H1 (cell line): ENCODE measurements at regions not wholly inside any gene's neighbourhood (a gene's known extent, or its start where the extent isn't known, plus 50 kb on each side); places are given as distances from the start of the nearest gene placed in this dataset.
A peak's percentile ranks its signal among the peaks of the same experiment; 100 is the strongest.

Experiments
- CTCF ChIA-PET: fragments of 300-600 bp; sonication (Branson Sonifier 250); formaldehyde crosslinking; loops from one replicate; lab custom pipeline; 2021; ENCODE audit not compliant: partially characterized antibody; lab: Charles Lee
- POLR2A ChIA-PET: fragments of 300-600 bp; sonication (Branson Sonifier 250); formaldehyde crosslinking; loops from one replicate; lab custom pipeline; 2021; ENCODE audit warnings: inconsistent platforms; ENCODE audit not compliant: partially characterized antibody; lab: Charles Lee
- DNase-seq, 2 experiments: peaks; one replicate each; pipeline versions ENCODE4 v3.0.0 to v3.0.0-alpha.2; 2010 to 2022; ENCODE audit warnings: low spot score in 2 of 2, low read depth in 1 of 2, mixed read lengths in 1 of 2
- FAIRE-seq: peaks from 2 replicates; lab custom pipeline; 2011; peaks lifted over from hg19 to GRCh38; lab: Jason Lieb, UNC
- H2AFZ ChIP-seq: 2 replicates; pipeline ENCODE4 v1.8.1; 2012; ENCODE audit warnings: low read length, inconsistent platforms
- H2AK5ac ChIP-seq: 2 replicates; pipeline ENCODE4 v1.6.1; 2013; ENCODE audit warnings: low read depth, low read length
- H2BK120ac ChIP-seq: replicated peaks from 2 replicates; pipeline ENCODE3; 2013; ENCODE audit warnings: low read depth, low read length, inconsistent platforms
- H2BK12ac ChIP-seq: 2 replicates; pipeline ENCODE4 v1.6.1; 2013; ENCODE audit warnings: low read depth, low read length
- H2BK15ac ChIP-seq: 2 replicates; pipeline ENCODE4 v1.6.1; 2013; ENCODE audit warnings: low read length
- H2BK20ac ChIP-seq: 2 replicates; pipeline ENCODE4 v1.6.1; 2013; ENCODE audit warnings: low read length
- H2BK5ac ChIP-seq: 2 replicates; pipeline ENCODE4 v1.6.1; 2013; ENCODE audit warnings: low read depth, low read length
- H3K14ac ChIP-seq: 2 replicates; pipeline ENCODE4 v1.6.1; 2013; ENCODE audit warnings: inconsistent platforms; ENCODE audit not compliant: insufficient read length
- H3K18ac ChIP-seq: 2 replicates; pipeline ENCODE4 v1.6.1; 2013; ENCODE audit warnings: low read length; ENCODE audit errors: extremely low read depth
- H3K23ac ChIP-seq: 2 replicates; pipeline ENCODE4 v1.6.1; 2013; ENCODE audit warnings: inconsistent platforms; ENCODE audit not compliant: insufficient read length
- H3K23me2 ChIP-seq: 2 replicates; pipeline ENCODE4 v1.6.1; 2013; ENCODE audit warnings: low read depth, low read length
- H3K27ac ChIP-seq: 2 replicates; pipeline ENCODE4 v1.6.1; 2011; ENCODE audit warnings: low read depth, low read length, inconsistent platforms
- H3K27me3 ChIP-seq, 4 experiments: replicated peaks in 1 of 4; 1 replicate in 1 of 4; 2 replicates in 3 of 4; pipeline versions ENCODE4 v1.6.1 to v1.8.1; 2011 to 2013; ENCODE audit warnings: low read length in 3 of 4, mild to moderate bottlenecking in 3 of 4, inconsistent platforms in 2 of 4, mixed read lengths in 2 of 4, moderate library complexity in 1 of 4; ENCODE audit not compliant: control insufficient read depth in 3 of 4, insufficient read depth in 3 of 4; ENCODE audit errors: extremely low read depth in 1 of 4
- H3K36me3 ChIP-seq, 4 experiments: 2 replicates each; pipeline versions ENCODE4 v1.6.1 to v1.8.1; 2011 to 2013; ENCODE audit warnings: mild to moderate bottlenecking in 4 of 4, low read length in 3 of 4, moderate library complexity in 2 of 4, control low read depth in 1 of 4, inconsistent platforms in 1 of 4; ENCODE audit not compliant: insufficient read depth in 4 of 4, control insufficient read depth in 2 of 4
- H3K4ac ChIP-seq: replicated peaks from 2 replicates; pipeline ENCODE3; 2013; ENCODE audit warnings: low read length, low read depth, mixed read lengths, inconsistent platforms; ENCODE audit not compliant: insufficient read length
- H3K4me1 ChIP-seq, 4 experiments: replicated peaks in 1 of 4; 1 replicate in 1 of 4; 2 replicates in 3 of 4; pipeline versions ENCODE4 v1.6.1 to v1.8.1; 2011 to 2013; ENCODE audit warnings: low read length in 3 of 4, inconsistent platforms in 2 of 4, mixed read lengths in 1 of 4; ENCODE audit not compliant: insufficient read depth in 4 of 4, control insufficient read depth in 3 of 4
- H3K4me2 ChIP-seq, 2 experiments: 2 replicates each; pipeline versions ENCODE4 v1.6.1 to v1.8.1; 2011 to 2013; ENCODE audit warnings: low read depth in 2 of 2, low read length in 2 of 2, control low read depth in 1 of 2, inconsistent platforms in 1 of 2, mild to moderate bottlenecking in 1 of 2; ENCODE audit not compliant: insufficient read depth in 1 of 2
- H3K4me3 ChIP-seq, 4 experiments: fragments of 200-600, 300-600 bp in 1 of 4; sonication (generic), shearing (Covaris generic), sonication (Bioruptor Twin) in 1 of 4; 2 replicates each; pipeline versions ENCODE4 v1.5.1 to v1.8.1; 2011 to 2016; ENCODE audit warnings: low read length in 4 of 4, low read depth in 3 of 4, control low read depth in 2 of 4, inconsistent platforms in 2 of 4, mild to moderate bottlenecking in 2 of 4, mixed read lengths in 1 of 4, moderate library complexity in 1 of 4; ENCODE audit not compliant: insufficient read depth in 2 of 4; ENCODE audit errors: extremely low read depth in 1 of 4
- H3K56ac ChIP-seq: replicated peaks from 2 replicates; pipeline ENCODE3; 2013; ENCODE audit warnings: low read depth, mild to moderate bottlenecking, mixed read lengths, low read length, inconsistent platforms; ENCODE audit not compliant: insufficient read length
- H3K79me1 ChIP-seq: 2 replicates; pipeline ENCODE4 v1.6.1; 2013; ENCODE audit warnings: low read depth, low read length, control low read depth
- H3K79me2 ChIP-seq, 2 experiments: 2 replicates each; pipeline versions ENCODE4 v1.6.1 to v1.8.1; 2012 to 2013; ENCODE audit warnings: low read length in 2 of 2, mild to moderate bottlenecking in 2 of 2, inconsistent platforms in 1 of 2; ENCODE audit not compliant: insufficient read depth in 2 of 2, control insufficient read depth in 1 of 2
- H3K9ac ChIP-seq, 4 experiments: replicated peaks in 1 of 4; 1 replicate in 1 of 4; 2 replicates in 3 of 4; pipeline versions ENCODE4 v1.6.1 to v1.8.1; 2011 to 2013; ENCODE audit warnings: low read depth in 3 of 4, low read length in 3 of 4, control low read depth in 2 of 4, mild to moderate bottlenecking in 2 of 4, moderate library complexity in 2 of 4, inconsistent platforms in 1 of 4; ENCODE audit errors: extremely low read depth in 1 of 4
- H3K9me3 ChIP-seq, 2 experiments: 2 replicates each; pipeline versions ENCODE4 v1.6.1 to v1.8.1; 2012 to 2013; ENCODE audit warnings: mild to moderate bottlenecking in 2 of 2, moderate library complexity in 2 of 2, control low read depth in 1 of 2, inconsistent platforms in 1 of 2, low read depth in 1 of 2, low read length in 1 of 2, mixed read lengths in 1 of 2; ENCODE audit not compliant: insufficient read depth in 2 of 2
- H4K20me1 ChIP-seq, 2 experiments: replicated peaks in 1 of 2; 2 replicates each; pipeline versions ENCODE3 to v1.8.1; 2011 to 2013; ENCODE audit warnings: inconsistent platforms in 2 of 2, low read length in 2 of 2, mild to moderate bottlenecking in 1 of 2; ENCODE audit not compliant: insufficient read depth in 2 of 2, control insufficient read depth in 1 of 2
- H4K5ac ChIP-seq: 2 replicates; pipeline ENCODE4 v1.6.1; 2013; ENCODE audit warnings: low read length, low read depth, mixed read lengths, inconsistent platforms; ENCODE audit not compliant: insufficient read length
- H4K8ac ChIP-seq: 2 replicates; pipeline ENCODE4 v1.8.0; 2013; ENCODE audit warnings: mild to moderate bottlenecking, moderate library complexity, low read length, inconsistent platforms; ENCODE audit not compliant: insufficient read depth; ENCODE audit errors: extremely low read depth
- H4K91ac ChIP-seq: replicated peaks from 2 replicates; pipeline ENCODE3; 2013; ENCODE audit warnings: low read length, mixed read lengths, inconsistent platforms; ENCODE audit not compliant: insufficient read length
- BCL11A ChIP-seq, 2 experiments: IDR thresholded peaks; one replicate each; pipeline ENCODE4 v1.6.1; 2011; ENCODE audit warnings: low read depth in 2 of 2, low read length in 2 of 2, mild to moderate bottlenecking in 2 of 2
- CREB1 ChIP-seq: IDR thresholded peaks from 2 replicates; pipeline ENCODE4 v1.6.1; 2012; ENCODE audit warnings: inconsistent platforms
- JUN ChIP-seq: IDR thresholded peaks from 2 replicates; pipeline ENCODE4 v1.6.1; 2011; ENCODE audit warnings: low read depth, mild to moderate bottlenecking, improper control_type of control experiment, low read length
- NRF1 ChIP-seq: IDR thresholded peaks from 2 replicates; pipeline ENCODE4 v1.6.1; 2011; ENCODE audit warnings: mild to moderate bottlenecking, low read depth, low read length, improper control_type of control experiment
- RFX5 ChIP-seq: IDR thresholded peaks from 2 replicates; pipeline ENCODE4 v1.6.1; 2011; ENCODE audit warnings: low read depth, low read length, improper control_type of control experiment, borderline replicate concordance
- WGBS, 2 experiments: shearing (Covaris generic) in 1 of 2; methylation state at CpG; one replicate each; pipeline versions ENCODE4 v1.1.6 to v1.1.7; 2013 to 2015; ENCODE audit warnings: low lambda C conversion rate in 2 of 2, mixed read lengths in 2 of 2, inconsistent platforms in 1 of 2, low coverage in 1 of 2, missing lambda C conversion rate in 1 of 2; ENCODE audit not compliant: insufficient replicate concordance in 2 of 2, insufficient coverage in 1 of 2, insufficient read length in 1 of 2; ENCODE audit errors: extremely low coverage in 1 of 2, missing lambda C conversion rate in 1 of 2; 5-methylcytosine and 5-hydroxymethylcytosine counted together
- TF ChIP-seq, protein P1 (sequence below): IDR thresholded peaks from 2 replicates; pipeline ENCODE4 v1.6.1; 2012; ENCODE audit warnings: low read length, inconsistent platforms
- TF ChIP-seq, protein P2 (sequence below), 3 experiments: IDR thresholded peaks; 1 replicate in 2 of 3; 2 replicates in 1 of 3; pipeline versions ENCODE4 v1.5.1 to v1.6.1; 2011; ENCODE audit warnings: low read length in 3 of 3, mild to moderate bottlenecking in 3 of 3, inconsistent platforms in 2 of 3, low read depth in 1 of 3, moderate library complexity in 1 of 3; ENCODE audit not compliant: insufficient read depth in 1 of 3; ENCODE audit errors: control extremely low read depth in 1 of 3

DNA sequence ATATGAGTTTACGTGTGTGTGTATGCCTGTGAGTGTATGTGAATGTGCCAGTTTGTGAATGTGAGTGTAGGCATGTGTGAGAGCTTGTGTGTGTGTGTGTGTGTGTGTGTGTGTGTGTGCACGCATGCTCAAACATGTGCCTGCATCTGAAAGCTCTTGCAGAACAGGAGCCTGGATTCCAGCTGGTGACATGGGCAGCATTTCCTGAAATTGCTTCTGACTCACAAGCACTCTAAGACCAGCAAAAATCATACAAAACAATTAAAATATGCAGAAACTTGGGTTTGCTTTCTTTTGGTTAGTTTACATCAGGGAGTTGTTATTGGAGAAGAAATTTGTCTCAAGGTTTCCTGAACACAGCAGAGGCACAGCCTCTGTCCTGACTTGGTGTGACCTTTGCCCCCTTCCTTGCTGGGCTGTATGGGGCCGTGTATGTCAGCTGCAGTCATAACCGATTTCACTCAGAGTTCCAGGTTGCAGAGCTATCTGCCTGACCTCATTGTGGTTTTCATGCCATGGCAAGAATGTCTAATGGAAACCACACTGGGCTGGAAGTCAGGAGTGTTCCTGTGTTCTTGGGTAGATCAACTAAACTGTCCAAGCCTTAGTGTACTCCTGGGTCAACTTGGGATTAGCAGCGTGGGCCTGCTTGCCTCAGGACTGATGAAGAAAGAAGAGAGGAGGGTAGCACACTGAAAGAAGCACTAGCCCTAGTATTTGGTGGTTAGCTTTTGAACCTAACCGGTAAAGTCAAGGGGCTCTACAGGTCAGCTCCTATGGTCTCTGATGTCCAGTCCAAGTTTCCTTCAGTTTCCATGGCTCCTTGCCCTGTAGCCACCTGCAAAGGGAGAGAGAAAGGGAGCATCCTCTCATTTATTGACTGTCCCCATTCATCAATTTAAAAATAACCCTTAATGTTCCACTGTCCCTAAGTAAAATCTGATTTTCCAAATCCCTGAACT, 143.7 kb downstream of the SNX19 start:
- no peak overlapping the region for H2AFZ ChIP-seq
- H3K27ac ChIP-seq = no peak overlapping the region
- H4K5ac ChIP-seq = no peak overlapping the region
- H2BK15ac ChIP-seq = 0 out of 2 replicates have a peak overlapping the region, but pooled peaks have one; percentile 14
- H3K79me2 ChIP-seq = no peaks in the 10 kb centered on the region
- peaks cover 3% of the 10 kb centered on the region; the same call in 1 of the 2 replicates for H3K23me2 ChIP-seq
- no peak for FAIRE-seq
- H2BK120ac ChIP-seq = no peak overlapping the region
- ChIA-PET POLR2A (no interaction called here), CTCF (interaction anchor here (1.0 to 1.3 kb wide), 2 partner anchors 19 to 90 kb away, joined by 3 to 4 read pairs; no protein-coding TSS in a partner anchor)
- H2BK12ac ChIP-seq = peak overlapping the region; percentile 22; the same call in 1 of the 2 replicates
- H3K23ac ChIP-seq = no peak overlapping the region
- no peak overlapping the region for H3K14ac ChIP-seq
- H4K20me1 ChIP-seq = no peaks in the 10 kb centered on the region
- no peak overlapping the region for H3K56ac ChIP-seq
- H3K18ac ChIP-seq = 0 out of 2 replicates have a peak overlapping the region, but pooled peaks have one; percentile 9
- no peak overlapping the region for H2AK5ac ChIP-seq
- no peaks in the 10 kb centered on the region for H3K36me3 ChIP-seq
- WGBS, 2 experiments = 73% methylated on average over 6 of the region's 6 CpGs; no CpG with 5 or more reads in 1 of the 2 experiments
- H3K9me3 ChIP-seq = no peaks in the 10 kb centered on the region
- H3K4ac ChIP-seq = no peak overlapping the region
- no peak overlapping the region for H2BK5ac ChIP-seq
- H3K4me3 ChIP-seq = no peak overlapping the region
- DNase-seq = no peak
- H3K9ac ChIP-seq = no peak overlapping the region
- no peaks in the 10 kb centered on the region for H3K27me3 ChIP-seq
- H3K4me1 ChIP-seq = no peaks in the 10 kb centered on the region
- H2BK20ac ChIP-seq = peak overlapping the region; percentile 1; the same call in 1 of the 2 replicates
- H4K91ac ChIP-seq = no peak overlapping the region
- H3K79me1 ChIP-seq = no peaks in the 10 kb centered on the region
- no peak overlapping the region for H4K8ac ChIP-seq
- no peak overlapping the region for H3K4me2 ChIP-seq
- TF ChIP-seq, protein P1, sequence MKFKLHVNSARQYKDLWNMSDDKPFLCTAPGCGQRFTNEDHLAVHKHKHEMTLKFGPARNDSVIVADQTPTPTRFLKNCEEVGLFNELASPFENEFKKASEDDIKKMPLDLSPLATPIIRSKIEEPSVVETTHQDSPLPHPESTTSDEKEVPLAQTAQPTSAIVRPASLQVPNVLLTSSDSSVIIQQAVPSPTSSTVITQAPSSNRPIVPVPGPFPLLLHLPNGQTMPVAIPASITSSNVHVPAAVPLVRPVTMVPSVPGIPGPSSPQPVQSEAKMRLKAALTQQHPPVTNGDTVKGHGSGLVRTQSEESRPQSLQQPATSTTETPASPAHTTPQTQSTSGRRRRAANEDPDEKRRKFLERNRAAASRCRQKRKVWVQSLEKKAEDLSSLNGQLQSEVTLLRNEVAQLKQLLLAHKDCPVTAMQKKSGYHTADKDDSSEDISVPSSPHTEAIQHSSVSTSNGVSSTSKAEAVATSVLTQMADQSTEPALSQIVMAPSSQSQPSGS = no peak
- TF ChIP-seq RFX5 (no peak), NRF1 (no peak), JUN (no peak), BCL11A (IDR thresholded peaks at IDR 0.05; ENCODE audit: low read depth in 2 of 2, low read length in 2 of 2) (no peak), CREB1 (no peak)
- TF ChIP-seq, protein P2, sequence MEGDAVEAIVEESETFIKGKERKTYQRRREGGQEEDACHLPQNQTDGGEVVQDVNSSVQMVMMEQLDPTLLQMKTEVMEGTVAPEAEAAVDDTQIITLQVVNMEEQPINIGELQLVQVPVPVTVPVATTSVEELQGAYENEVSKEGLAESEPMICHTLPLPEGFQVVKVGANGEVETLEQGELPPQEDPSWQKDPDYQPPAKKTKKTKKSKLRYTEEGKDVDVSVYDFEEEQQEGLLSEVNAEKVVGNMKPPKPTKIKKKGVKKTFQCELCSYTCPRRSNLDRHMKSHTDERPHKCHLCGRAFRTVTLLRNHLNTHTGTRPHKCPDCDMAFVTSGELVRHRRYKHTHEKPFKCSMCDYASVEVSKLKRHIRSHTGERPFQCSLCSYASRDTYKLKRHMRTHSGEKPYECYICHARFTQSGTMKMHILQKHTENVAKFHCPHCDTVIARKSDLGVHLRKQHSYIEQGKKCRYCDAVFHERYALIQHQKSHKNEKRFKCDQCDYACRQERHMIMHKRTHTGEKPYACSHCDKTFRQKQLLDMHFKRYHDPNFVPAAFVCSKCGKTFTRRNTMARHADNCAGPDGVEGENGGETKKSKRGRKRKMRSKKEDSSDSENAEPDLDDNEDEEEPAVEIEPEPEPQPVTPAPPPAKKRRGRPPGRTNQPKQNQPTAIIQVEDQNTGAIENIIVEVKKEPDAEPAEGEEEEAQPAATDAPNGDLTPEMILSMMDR (IDR thresholded peaks at IDR 0.05; ENCODE audit: control extremely low read depth in 1 of 3, insufficient read depth in 1 of 3, low read depth in 1 of 3, low read length in 3 of 3) = no peak
